ENCODE measurements at regions not wholly inside any gene's neighbourhood (a gene's known extent, or its start where the extent isn't known, plus 50 kb on each side); places are given as distances from the start of the nearest gene placed in this dataset.
"Not testable (repeated sequence)": the region's sequence is repeated elsewhere in the genome, so short reads cannot be mapped to it uniquely, and the experiment has no call there.

- Histone ChIP-seq H3K27ac (no peak overlapping the region), H3K36me3 (no peaks in the 10 kb centered on the region), H3K4me3 (no peak overlapping the region), H3K27me3 (replicated peaks; ENCODE audit: insufficient read depth) (no peaks in the 10 kb centered on the region), H3K4me1 (replicated peaks) (no peaks in the 10 kb centered on the region), H3K9me3 (no peaks in the 10 kb centered on the region)
- no peak for DNase-seq (ENCODE audit: low spot score)
- TF ChIP-seq CTCF (IDR thresholded peaks at IDR 0.05): no peak
- no peak for TF ChIP-seq POLR2A (IDR thresholded peaks at IDR 0.05)
- TF ChIP-seq POLR2AphosphoS5 (IDR thresholded peaks at IDR 0.05): no peak
- intact Hi-C loops (cut with DNase I): no loop called here
These were observed 125.8 kb upstream of the TGFBR2 start for GRCh38 chr3:30480587-30480986.

GRCh38 chr3:30481241-30481640 lies 125.2 kb upstream of the TGFBR2 start:
- H3K36me3 ChIP-seq: no peaks in the 10 kb centered on the region
- no peak overlapping the region for H3K4me3 ChIP-seq
- H3K27ac ChIP-seq: no peak overlapping the region
- intact Hi-C loops (cut with DNase I): no loop called here
- H3K4me1 ChIP-seq (replicated peaks): no peaks in the 10 kb centered on the region
- WGBS: 38% methylated on average over 1 of the region's 1 CpG
- H3K27me3 ChIP-seq (replicated peaks; ENCODE audit: insufficient read depth): no peaks in the 10 kb centered on the region
- TF ChIP-seq POLR2AphosphoS5 (IDR thresholded peaks at IDR 0.05) (no peak), CTCF (IDR thresholded peaks at IDR 0.05) (no peak), POLR2A (IDR thresholded peaks at IDR 0.05) (no peak)
- no peak for DNase-seq (ENCODE audit: low spot score)
- no peaks in the 10 kb centered on the region for H3K9me3 ChIP-seq

- intact Hi-C loops (cut with DNase I); H3K9me3 ChIP-seq; H3K36me3 ChIP-seq; H3K27ac ChIP-seq; H3K4me3 ChIP-seq; H3K27me3 ChIP-seq (replicated peaks; ENCODE audit: insufficient read depth); H3K4me1 ChIP-seq (replicated peaks); DNase-seq (ENCODE audit: low spot score): not testable (repeated sequence)
- WGBS: 95% methylated on average over 3 of the region's 3 CpGs
These were observed 122.2 kb upstream of the TGFBR2 start for GRCh38 chr3:30484229-30484628.

- H3K27ac ChIP-seq: no peak overlapping the region
- TF ChIP-seq CTCF (IDR thresholded peaks at IDR 0.05) (no peak), POLR2AphosphoS5 (IDR thresholded peaks at IDR 0.05) (peak; percentile 60), POLR2A (IDR thresholded peaks at IDR 0.05) (no peak)
- no peak overlapping the region for H3K4me3 ChIP-seq
- H3K4me1 ChIP-seq (replicated peaks): no peaks in the 10 kb centered on the region
- H3K27me3 ChIP-seq (replicated peaks; ENCODE audit: insufficient read depth): no peaks in the 10 kb centered on the region
- H3K36me3 ChIP-seq: no peaks in the 10 kb centered on the region
- H3K9me3 ChIP-seq: no peaks in the 10 kb centered on the region
- intact Hi-C loops (cut with DNase I): no loop called here
- WGBS: 26% methylated on average over 2 of the region's 2 CpGs
- DNase-seq (ENCODE audit: low spot score): peak; percentile 13
These were observed 120.0 kb upstream of the TGFBR2 start for GRCh38 chr3:30486368-30486767.

DNA sequence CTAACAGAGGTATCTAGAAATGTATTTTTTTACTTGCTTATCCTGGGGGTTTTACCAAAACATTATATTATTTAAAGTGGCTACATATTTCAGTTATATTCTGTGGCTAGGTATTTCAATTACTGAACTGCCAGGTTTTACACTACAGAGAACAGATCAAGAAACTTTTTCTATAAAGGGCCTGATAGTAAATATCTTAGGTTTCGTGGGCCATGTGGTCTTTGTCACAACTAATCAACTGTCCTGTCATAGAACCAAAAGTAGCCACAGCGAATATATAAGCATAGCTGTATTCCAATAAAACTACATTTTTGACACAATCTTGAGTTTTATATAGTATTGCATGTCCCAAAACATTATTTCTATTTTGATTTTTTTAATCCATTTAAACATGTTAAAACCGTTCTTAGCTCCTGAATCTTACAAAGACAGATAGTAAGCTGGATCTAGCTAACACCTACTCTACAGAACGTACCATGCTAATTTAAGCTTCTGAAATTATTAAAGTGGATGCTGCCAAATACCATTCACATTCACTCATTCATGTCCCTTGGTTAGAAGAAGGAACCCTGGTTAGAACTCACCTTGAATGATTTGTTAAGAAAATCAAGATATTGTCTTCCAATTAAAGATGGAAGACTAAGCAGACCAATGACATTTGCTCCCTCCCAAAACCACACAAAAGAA lies 118.2 kb upstream of the TGFBR2 start:
- Histone ChIP-seq H3K4me3 (no peak overlapping the region), H3K36me3 (no peaks in the 10 kb centered on the region), H3K9me3 (no peaks in the 10 kb centered on the region), H3K27me3 (replicated peaks; ENCODE audit: insufficient read depth) (no peaks in the 10 kb centered on the region), H3K27ac (no peak overlapping the region), H3K4me1 (replicated peaks) (no peaks in the 10 kb centered on the region)
- TF ChIP-seq POLR2A (IDR thresholded peaks at IDR 0.05) (no peak), POLR2AphosphoS5 (IDR thresholded peaks at IDR 0.05) (no peak), CTCF (IDR thresholded peaks at IDR 0.05) (no peak)
- intact Hi-C loops (cut with DNase I): no loop called here
- DNase-seq (ENCODE audit: low spot score): no peak
- WGBS: 93% methylated on average over 4 of the region's 4 CpGs
